ENCODE measurements at regions not wholly inside any gene's neighbourhood (a gene's known extent, or its start where the extent isn't known, plus 50 kb on each side); places are given as distances from the start of the nearest gene placed in this dataset.
A peak's percentile ranks its signal among the peaks of the same experiment; 100 is the strongest.

- no peak overlapping the region for H3K27ac Mint-ChIP-seq
- no peak overlapping the region for H3K4me3 Mint-ChIP-seq
- no peaks in the 10 kb centered on the region for H3K27me3 Mint-ChIP-seq (ENCODE audit: low read depth)
- no peak for DNase-seq (ENCODE audit: low spot score)
- no peaks in the 10 kb centered on the region for H3K4me1 Mint-ChIP-seq (ENCODE audit: low read depth)
- H3K36me3 Mint-ChIP-seq (ENCODE audit: low read depth), result no peaks in the 10 kb centered on the region
- peaks cover 6% of the 10 kb centered on the region for H3K9me3 Mint-ChIP-seq
Observed at GRCh38 chr5:166952048-166952447, 1339.4 kb upstream of the WWC1 start.

- DNase-seq (ENCODE audit: low spot score), result no peak
- Mint-ChIP-seq H3K27me3 (ENCODE audit: low read depth) (no peaks in the 10 kb centered on the region), H3K4me1 (ENCODE audit: low read depth) (no peaks in the 10 kb centered on the region), H3K27ac (no peak overlapping the region), H3K9me3 (peaks cover 15% of the 10 kb centered on the region), H3K36me3 (ENCODE audit: low read depth) (no peaks in the 10 kb centered on the region), H3K4me3 (no peak overlapping the region)
Observed at GRCh38 chr5:166957782-166958181, 1333.7 kb upstream of the WWC1 start.

GRCh38 chr5:166959766-166960165, 1331.7 kb upstream of the WWC1 start:
- Mint-ChIP-seq H3K9me3 (peaks cover 24% of the 10 kb centered on the region), H3K4me3 (no peak overlapping the region), H3K36me3 (ENCODE audit: low read depth) (no peaks in the 10 kb centered on the region), H3K27ac (no peak overlapping the region), H3K27me3 (ENCODE audit: low read depth) (no peaks in the 10 kb centered on the region), H3K4me1 (ENCODE audit: low read depth) (no peaks in the 10 kb centered on the region)
- DNase-seq (ENCODE audit: low spot score), result no peak

GRCh38 chr5:166961028-166961427, 1330.4 kb upstream of the WWC1 start:
- Mint-ChIP-seq H3K4me1 (ENCODE audit: low read depth) (no peaks in the 10 kb centered on the region), H3K27me3 (ENCODE audit: low read depth) (no peaks in the 10 kb centered on the region), H3K4me3 (no peak overlapping the region), H3K27ac (no peak overlapping the region), H3K9me3 (peaks cover 32% of the 10 kb centered on the region), H3K36me3 (ENCODE audit: low read depth) (no peaks in the 10 kb centered on the region)
- DNase-seq (ENCODE audit: low spot score), result no peak

GRCh38 chr5:166961913-166962312, 1329.5 kb upstream of the WWC1 start:
- DNase-seq (ENCODE audit: low spot score), result no peak
- H3K27ac Mint-ChIP-seq, result no peak overlapping the region
- no peaks in the 10 kb centered on the region for H3K4me1 Mint-ChIP-seq (ENCODE audit: low read depth)
- H3K36me3 Mint-ChIP-seq (ENCODE audit: low read depth), result no peaks in the 10 kb centered on the region
- no peak overlapping the region for H3K4me3 Mint-ChIP-seq
- peaks cover 32% of the 10 kb centered on the region for H3K9me3 Mint-ChIP-seq
- H3K27me3 Mint-ChIP-seq (ENCODE audit: low read depth), result no peaks in the 10 kb centered on the region

- Mint-ChIP-seq H3K4me1 (ENCODE audit: low read depth) (no peaks in the 10 kb centered on the region), H3K36me3 (ENCODE audit: low read depth) (no peaks in the 10 kb centered on the region), H3K27ac (no peak overlapping the region), H3K9me3 (peaks cover 26% of the 10 kb centered on the region), H3K27me3 (ENCODE audit: low read depth) (no peaks in the 10 kb centered on the region), H3K4me3 (no peak overlapping the region)
- DNase-seq (ENCODE audit: low spot score), result no peak
Observed at GRCh38 chr5:166962461-166962860, 1329.0 kb upstream of the WWC1 start.

GRCh38 chr5:166963596-166963995, 1327.8 kb upstream of the WWC1 start:
- Mint-ChIP-seq H3K9me3 (peaks cover 25% of the 10 kb centered on the region), H3K27ac (no peak overlapping the region), H3K27me3 (ENCODE audit: low read depth) (no peaks in the 10 kb centered on the region), H3K4me1 (ENCODE audit: low read depth) (no peaks in the 10 kb centered on the region), H3K4me3 (no peak overlapping the region), H3K36me3 (ENCODE audit: low read depth) (no peaks in the 10 kb centered on the region)
- DNase-seq (ENCODE audit: low spot score), result no peak

GRCh38 chr5:166977911-166978422, 1313.5 kb upstream of the WWC1 start:
- no peak overlapping the region for H3K4me3 Mint-ChIP-seq
- peaks cover 15% of the 10 kb centered on the region for H3K27me3 Mint-ChIP-seq (ENCODE audit: low read depth)
- H3K36me3 Mint-ChIP-seq (ENCODE audit: low read depth), result no peaks in the 10 kb centered on the region
- H3K9me3 Mint-ChIP-seq, result peaks cover 6% of the 10 kb centered on the region
- DNase-seq (ENCODE audit: low spot score), result no peak
- no peak overlapping the region for H3K27ac Mint-ChIP-seq
- H3K4me1 Mint-ChIP-seq (ENCODE audit: low read depth), result peaks cover 2% of the 10 kb centered on the region

- no peak for DNase-seq (ENCODE audit: low spot score)
- peak overlapping the region; percentile 50 for H3K4me3 Mint-ChIP-seq
- H3K27ac Mint-ChIP-seq, result no peak overlapping the region
- H3K27me3 Mint-ChIP-seq (ENCODE audit: low read depth), result peaks cover 15% of the 10 kb centered on the region
- H3K36me3 Mint-ChIP-seq (ENCODE audit: low read depth), result no peaks in the 10 kb centered on the region
- peaks cover 3% of the 10 kb centered on the region for H3K9me3 Mint-ChIP-seq
- H3K4me1 Mint-ChIP-seq (ENCODE audit: low read depth), result peaks cover 2% of the 10 kb centered on the region
Observed at GRCh38 chr5:166979307-166979895, 1312.0 kb upstream of the WWC1 start.

GRCh38 chr5:166980666-166981065, 1310.8 kb upstream of the WWC1 start:
- peaks cover 2% of the 10 kb centered on the region for H3K4me1 Mint-ChIP-seq (ENCODE audit: low read depth)
- no peak for DNase-seq (ENCODE audit: low spot score)
- H3K27me3 Mint-ChIP-seq (ENCODE audit: low read depth), result peaks cover 15% of the 10 kb centered on the region
- H3K9me3 Mint-ChIP-seq, result no peaks in the 10 kb centered on the region
- no peak overlapping the region for H3K4me3 Mint-ChIP-seq
- H3K36me3 Mint-ChIP-seq (ENCODE audit: low read depth), result no peaks in the 10 kb centered on the region
- no peak overlapping the region for H3K27ac Mint-ChIP-seq

GRCh38 chr5:166982226-166982625, 1309.2 kb upstream of the WWC1 start:
- Mint-ChIP-seq H3K9me3 (no peaks in the 10 kb centered on the region), H3K36me3 (ENCODE audit: low read depth) (no peaks in the 10 kb centered on the region), H3K27ac (no peak overlapping the region), H3K4me3 (no peak overlapping the region), H3K4me1 (ENCODE audit: low read depth) (peaks cover 2% of the 10 kb centered on the region), H3K27me3 (ENCODE audit: low read depth) (peaks cover 15% of the 10 kb centered on the region)
- DNase-seq (ENCODE audit: low spot score), result no peak

GRCh38 chr5:166991601-166992000, 1299.8 kb upstream of the WWC1 start:
- Mint-ChIP-seq H3K4me3 (no peak overlapping the region), H3K4me1 (ENCODE audit: low read depth) (no peaks in the 10 kb centered on the region), H3K36me3 (ENCODE audit: low read depth) (no peaks in the 10 kb centered on the region), H3K9me3 (peaks cover 12% of the 10 kb centered on the region), H3K27me3 (ENCODE audit: low read depth) (no peaks in the 10 kb centered on the region), H3K27ac (no peak overlapping the region)
- DNase-seq (ENCODE audit: low spot score), result no peak

- Mint-ChIP-seq H3K4me1 (ENCODE audit: low read depth) (no peaks in the 10 kb centered on the region), H3K27ac (no peak overlapping the region), H3K36me3 (ENCODE audit: low read depth) (no peaks in the 10 kb centered on the region), H3K27me3 (ENCODE audit: low read depth) (no peaks in the 10 kb centered on the region), H3K9me3 (peaks cover 17% of the 10 kb centered on the region), H3K4me3 (no peak overlapping the region)
- DNase-seq (ENCODE audit: low spot score), result no peak
Observed at GRCh38 chr5:166992108-166992507, 1299.3 kb upstream of the WWC1 start.

- no peaks in the 10 kb centered on the region for H3K36me3 Mint-ChIP-seq (ENCODE audit: low read depth)
- H3K27me3 Mint-ChIP-seq (ENCODE audit: low read depth), result no peaks in the 10 kb centered on the region
- H3K4me1 Mint-ChIP-seq (ENCODE audit: low read depth), result no peaks in the 10 kb centered on the region
- H3K4me3 Mint-ChIP-seq, result no peak overlapping the region
- H3K9me3 Mint-ChIP-seq, result peaks cover 21% of the 10 kb centered on the region
- DNase-seq (ENCODE audit: low spot score), result no peak
- no peak overlapping the region for H3K27ac Mint-ChIP-seq
Observed at GRCh38 chr5:166992874-166993722, 1298.3 kb upstream of the WWC1 start.
